Fibroblast of villous mesenchyme (primary cell): ENCODE measurements at regions not wholly inside any gene's neighbourhood (a gene's known extent, or its start where the extent isn't known, plus 50 kb on each side); places are given as distances from the start of the nearest gene placed in this dataset.

Experiments used
- DNase-seq: peaks from one replicate; pipeline ENCODE4 v3.0.0-alpha.2; 2010; ENCODE audit warnings: low read depth
- H3K4me3 ChIP-seq: 2 replicates; pipeline ENCODE4 v1.5.1; 2011; ENCODE audit warnings: low read depth, mild to moderate bottlenecking, low read length
- TF ChIP-seq, protein P1 (sequence below): IDR thresholded peaks from 2 replicates; pipeline ENCODE4 v1.5.1; 2012; ENCODE audit warnings: low read depth, mild to moderate bottlenecking, low read length; ENCODE audit not compliant: insufficient read depth

DNA sequence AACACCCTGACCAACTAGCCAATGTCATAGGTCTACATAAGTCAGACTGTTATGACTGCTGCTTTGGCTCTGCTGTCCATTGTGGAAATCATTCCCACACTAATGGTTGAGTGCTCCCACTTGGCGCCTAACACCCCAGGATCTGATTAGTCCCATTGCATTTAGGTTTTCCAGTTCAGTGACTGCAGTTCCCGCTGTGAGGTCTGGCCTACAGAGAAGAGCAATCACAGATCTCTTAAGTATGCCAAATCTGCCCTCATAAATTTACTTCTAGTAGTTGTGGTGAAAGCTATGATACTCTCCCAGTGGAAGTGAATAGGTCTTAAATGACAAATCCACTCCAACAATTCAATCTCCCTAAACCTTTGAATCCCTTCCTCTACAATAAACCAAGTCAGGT lies 77.3 kb upstream of the IL2 start:
- TF ChIP-seq, protein P1, sequence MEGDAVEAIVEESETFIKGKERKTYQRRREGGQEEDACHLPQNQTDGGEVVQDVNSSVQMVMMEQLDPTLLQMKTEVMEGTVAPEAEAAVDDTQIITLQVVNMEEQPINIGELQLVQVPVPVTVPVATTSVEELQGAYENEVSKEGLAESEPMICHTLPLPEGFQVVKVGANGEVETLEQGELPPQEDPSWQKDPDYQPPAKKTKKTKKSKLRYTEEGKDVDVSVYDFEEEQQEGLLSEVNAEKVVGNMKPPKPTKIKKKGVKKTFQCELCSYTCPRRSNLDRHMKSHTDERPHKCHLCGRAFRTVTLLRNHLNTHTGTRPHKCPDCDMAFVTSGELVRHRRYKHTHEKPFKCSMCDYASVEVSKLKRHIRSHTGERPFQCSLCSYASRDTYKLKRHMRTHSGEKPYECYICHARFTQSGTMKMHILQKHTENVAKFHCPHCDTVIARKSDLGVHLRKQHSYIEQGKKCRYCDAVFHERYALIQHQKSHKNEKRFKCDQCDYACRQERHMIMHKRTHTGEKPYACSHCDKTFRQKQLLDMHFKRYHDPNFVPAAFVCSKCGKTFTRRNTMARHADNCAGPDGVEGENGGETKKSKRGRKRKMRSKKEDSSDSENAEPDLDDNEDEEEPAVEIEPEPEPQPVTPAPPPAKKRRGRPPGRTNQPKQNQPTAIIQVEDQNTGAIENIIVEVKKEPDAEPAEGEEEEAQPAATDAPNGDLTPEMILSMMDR, result no peak
- no peak overlapping the region for H3K4me3 ChIP-seq
- no peak for DNase-seq

DNA sequence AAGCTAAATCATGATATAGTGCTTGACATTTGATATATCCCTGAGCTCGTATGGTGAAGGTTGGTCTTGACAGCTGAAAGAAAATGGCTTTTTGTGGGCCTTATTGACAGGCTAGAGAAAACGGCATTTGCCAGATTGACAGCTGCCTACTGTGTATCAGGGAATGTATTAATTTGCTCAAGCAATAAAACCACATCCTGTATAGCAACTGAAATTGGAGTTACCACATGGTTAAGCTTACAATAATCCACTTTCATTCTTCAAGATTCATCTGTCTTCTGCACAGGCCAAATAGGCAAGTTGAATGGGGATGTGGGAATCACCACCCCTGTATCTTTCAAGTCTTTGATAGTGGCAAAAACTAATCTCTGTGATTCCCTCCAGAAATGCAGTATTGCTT lies 76.2 kb upstream of the IL2 start:
- H3K4me3 ChIP-seq, result no peak overlapping the region
- TF ChIP-seq, protein P1, result no peak
- DNase-seq, result no peak

DNA sequence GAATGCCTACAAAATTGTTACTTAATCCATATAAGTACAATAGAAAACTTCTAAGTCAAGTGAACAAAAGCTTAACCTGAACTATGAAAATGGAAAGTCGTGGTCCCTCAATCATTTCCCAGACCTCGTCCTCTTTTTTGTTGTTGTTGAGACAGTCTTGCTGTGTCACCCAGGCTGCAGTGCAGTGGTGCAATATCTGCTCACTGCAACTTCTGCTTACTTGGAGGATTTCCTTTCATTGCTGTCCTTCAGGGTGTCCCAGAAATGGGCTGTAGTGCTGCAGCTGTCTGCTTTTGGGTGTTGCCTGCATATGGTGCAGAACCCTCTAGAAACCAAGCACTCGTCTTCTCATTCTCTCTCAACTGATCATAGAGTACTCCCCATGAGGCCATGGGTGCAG lies 75.0 kb upstream of the IL2 start:
- DNase-seq, result no peak
- H3K4me3 ChIP-seq, result no peak overlapping the region
- TF ChIP-seq, protein P1, result no peak

DNA sequence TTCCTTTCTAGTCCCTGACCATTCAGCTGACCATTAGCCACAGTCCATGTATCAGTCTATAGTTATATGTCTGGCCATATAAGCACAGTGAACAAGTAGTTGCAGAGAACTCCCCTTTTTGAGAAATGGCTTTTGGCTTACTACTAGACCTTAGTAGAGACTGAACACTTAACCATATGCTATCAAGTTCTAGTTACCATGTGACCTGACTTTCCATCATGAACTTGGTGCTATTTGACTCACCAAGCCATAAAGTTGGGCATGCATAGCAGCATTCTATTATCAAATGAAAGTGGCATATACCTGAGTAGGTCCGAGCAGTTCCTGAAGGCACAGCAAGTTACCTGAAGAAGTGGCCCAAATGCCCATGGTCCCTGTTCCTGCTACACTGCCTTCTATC lies 74.5 kb upstream of the IL2 start:
- DNase-seq, result no peak
- H3K4me3 ChIP-seq, result no peak overlapping the region
- TF ChIP-seq, protein P1, result no peak

DNA sequence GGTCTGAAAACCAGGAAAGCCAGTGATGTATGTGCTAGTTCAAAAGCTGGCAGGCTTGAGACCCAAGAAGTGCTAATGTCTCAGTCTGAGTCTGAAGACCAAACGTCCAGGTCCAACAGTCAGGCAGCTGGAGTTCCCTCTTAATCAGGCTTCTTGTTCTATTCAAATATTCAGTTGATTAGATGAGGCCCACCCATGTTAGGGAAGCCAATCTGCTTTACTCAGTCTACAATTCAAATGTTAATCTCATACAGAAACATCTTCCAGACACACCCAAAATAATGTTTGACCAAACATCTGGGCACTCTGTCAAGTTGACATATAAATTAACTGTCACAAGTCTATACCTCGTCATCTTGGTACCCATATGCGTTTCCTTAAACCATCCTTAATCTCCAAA lies 72.4 kb upstream of the IL2 start:
- H3K4me3 ChIP-seq, result no peak overlapping the region
- DNase-seq, result no peak
- TF ChIP-seq, protein P1, result no peak

DNA sequence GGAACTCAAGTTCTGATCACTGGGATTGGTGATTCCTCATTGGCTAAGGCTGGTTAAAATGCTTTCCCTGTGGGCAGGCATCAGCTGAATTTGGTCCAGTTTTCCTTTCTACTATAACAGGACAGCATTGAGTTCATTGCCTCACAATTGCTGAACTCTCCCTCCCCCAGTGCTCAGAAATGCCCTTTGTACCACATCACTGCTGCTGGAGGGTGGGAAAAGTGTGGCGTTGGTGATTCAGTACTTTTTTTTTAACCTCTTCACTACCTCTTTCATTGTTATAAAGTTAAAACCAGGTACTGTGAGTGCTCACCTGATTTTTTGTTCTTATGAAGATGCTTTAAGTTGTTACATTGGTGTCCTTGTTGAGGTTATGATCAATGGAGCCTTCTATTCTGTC lies 69.3 kb upstream of the IL2 start:
- TF ChIP-seq, protein P1, result no peak
- H3K4me3 ChIP-seq, result no peak overlapping the region
- no peak for DNase-seq

DNA sequence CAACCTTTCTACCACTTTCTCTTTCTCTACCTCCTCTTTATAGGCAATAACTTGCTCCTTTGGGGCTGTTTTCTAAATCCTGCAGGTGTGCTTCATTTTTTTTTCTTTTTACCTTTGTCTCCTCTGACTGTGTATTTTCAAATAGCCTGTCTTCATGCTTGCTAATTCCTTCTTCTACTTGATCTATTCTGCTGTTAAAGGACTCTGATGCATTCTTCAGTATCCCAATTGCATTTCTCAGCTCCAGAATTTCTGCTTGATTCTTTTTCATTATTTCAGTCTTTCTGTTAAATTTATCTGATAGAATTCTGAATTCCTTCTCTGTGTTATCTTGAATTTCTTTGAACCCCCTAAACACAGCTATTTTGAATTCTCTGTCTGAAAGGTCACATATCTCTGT lies 67.7 kb upstream of the IL2 start:
- TF ChIP-seq, protein P1, result no peak
- DNase-seq, result no peak

More for the DNA sequence above, 67.7 kb upstream of the IL2 start:
- no peak overlapping the region for H3K4me3 ChIP-seq
